ENCODE measurements at regions not wholly inside any gene's neighbourhood (a gene's known extent, or its start where the extent isn't known, plus 50 kb on each side); places are given as distances from the start of the nearest gene placed in this dataset.

DNA sequence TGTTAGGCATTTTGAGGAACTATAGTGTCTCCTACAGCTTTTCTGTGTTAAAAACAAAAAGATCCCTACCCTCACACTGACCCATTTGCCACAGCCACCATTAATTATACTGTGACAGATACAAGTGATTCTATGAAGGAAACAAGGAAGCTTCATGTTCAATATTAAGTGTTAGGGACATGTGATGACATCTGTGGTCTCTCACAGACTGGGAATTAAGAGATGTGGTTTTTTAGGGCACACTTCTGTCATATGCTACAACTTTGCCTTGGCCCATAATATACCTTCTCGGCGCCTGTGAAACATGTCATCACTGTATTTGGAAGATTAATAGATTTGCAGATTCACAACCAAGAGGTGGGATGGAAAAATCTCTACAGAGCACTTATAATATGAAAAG lies 102.9 kb upstream of the TCF21 start:
- H2BK20ac ChIP-seq (ENCODE audit: low read length), result no peak overlapping the region
- no peaks in the 10 kb centered on the region for H3K27me3 ChIP-seq (replicated peaks in 1 of 4; ENCODE audit: control insufficient read depth in 3 of 4, extremely low read depth in 1 of 4, insufficient read depth in 3 of 4, low read length in 3 of 4)
- POLR2A ChIA-PET (ENCODE audit: partially characterized antibody), result no interaction called here
- no peaks in the 10 kb centered on the region for H3K36me3 ChIP-seq (ENCODE audit: control insufficient read depth in 2 of 4, insufficient read depth in 4 of 4, low read length in 3 of 4)
- DNase-seq (ENCODE audit: low read depth in 1 of 2, low spot score in 2 of 2) (no peak), FAIRE-seq (no peak)
- H2AK5ac ChIP-seq (ENCODE audit: low read depth, low read length), result no peak overlapping the region
- H2BK5ac ChIP-seq (ENCODE audit: low read depth, low read length), result no peak overlapping the region
- no peaks in the 10 kb centered on the region for H3K79me1 ChIP-seq (ENCODE audit: low read depth, low read length)
- no peak overlapping the region for H2BK12ac ChIP-seq (ENCODE audit: low read depth, low read length)
- no peaks in the 10 kb centered on the region for H3K79me2 ChIP-seq (ENCODE audit: control insufficient read depth in 1 of 2, insufficient read depth in 2 of 2, low read length in 2 of 2)
- H3K9ac ChIP-seq (replicated peaks in 1 of 4; ENCODE audit: extremely low read depth in 1 of 4, low read depth in 3 of 4, low read length in 3 of 4), result no peak overlapping the region
- no peak overlapping the region for H3K23ac ChIP-seq (ENCODE audit: insufficient read length)
- H3K4ac ChIP-seq (replicated peaks; ENCODE audit: insufficient read length, low read depth, low read length), result no peak overlapping the region
- no peaks in the 10 kb centered on the region for H3K23me2 ChIP-seq (ENCODE audit: low read depth, low read length)
- CTCF ChIA-PET (ENCODE audit: partially characterized antibody), result interaction anchor here (1.4 kb wide), 1 partner anchor 11 kb away, joined by 3 read pairs; no protein-coding TSS in a partner anchor
- no peak overlapping the region for H3K14ac ChIP-seq (ENCODE audit: insufficient read length)
- H4K5ac ChIP-seq (ENCODE audit: insufficient read length, low read depth, low read length), result no peak overlapping the region
- no peak overlapping the region for H4K91ac ChIP-seq (replicated peaks; ENCODE audit: insufficient read length, low read length)
- no peak overlapping the region for H2BK15ac ChIP-seq (ENCODE audit: low read length)
- H4K20me1 ChIP-seq (replicated peaks in 1 of 2; ENCODE audit: control insufficient read depth in 1 of 2, insufficient read depth in 2 of 2, low read length in 2 of 2), result no peaks in the 10 kb centered on the region
- H3K56ac ChIP-seq (replicated peaks; ENCODE audit: insufficient read length, low read depth, low read length), result no peak overlapping the region
- H2BK120ac ChIP-seq (replicated peaks; ENCODE audit: low read depth, low read length), result no peak overlapping the region
- WGBS, 2 experiments (ENCODE audit: extremely low coverage in 1 of 2, insufficient coverage in 1 of 2, insufficient read length in 1 of 2, insufficient replicate concordance in 2 of 2, low coverage in 1 of 2, low lambda C conversion rate in 2 of 2, missing lambda C conversion rate in 1 of 2), result 92% methylated on average over 2 of the region's 2 CpGs; no CpG with 5 or more reads in 1 of the 2 experiments
- H4K8ac ChIP-seq (ENCODE audit: extremely low read depth, insufficient read depth, low read length), result no peak overlapping the region
- no peaks in the 10 kb centered on the region for H3K9me3 ChIP-seq (ENCODE audit: insufficient read depth in 2 of 2, low read depth in 1 of 2, low read length in 1 of 2)
- H2AFZ ChIP-seq (ENCODE audit: low read length), result no peak overlapping the region; the same call in 1 of the 2 replicates
- no peaks in the 10 kb centered on the region for H3K4me1 ChIP-seq (replicated peaks in 1 of 4; ENCODE audit: control insufficient read depth in 3 of 4, insufficient read depth in 4 of 4, low read length in 3 of 4)
- no peak overlapping the region for H3K4me3 ChIP-seq (ENCODE audit: extremely low read depth in 1 of 4, insufficient read depth in 2 of 4, low read depth in 3 of 4, low read length in 4 of 4)
- H3K4me2 ChIP-seq (ENCODE audit: insufficient read depth in 1 of 2, low read depth in 2 of 2, low read length in 2 of 2), result no peak overlapping the region
- no peak overlapping the region for H3K27ac ChIP-seq (ENCODE audit: low read depth, low read length)
- H3K18ac ChIP-seq (ENCODE audit: extremely low read depth, low read length), result no peak overlapping the region
- TF ChIP-seq KDM1A (IDR thresholded peaks at IDR 0.05; ENCODE audit: borderline replicate concordance, low read length), result no peak
- TF ChIP-seq MAFK (IDR thresholded peaks at IDR 0.05; ENCODE audit: low read depth, low read length), result no peak
- no peak for TF ChIP-seq BACH1 (IDR thresholded peaks at IDR 0.05; ENCODE audit: low read length)
- no peak for TF ChIP-seq ZNF274 (IDR thresholded peaks at IDR 0.05; ENCODE audit: borderline replicate concordance, extremely low read depth, low read length)
- TF ChIP-seq, protein P1, sequence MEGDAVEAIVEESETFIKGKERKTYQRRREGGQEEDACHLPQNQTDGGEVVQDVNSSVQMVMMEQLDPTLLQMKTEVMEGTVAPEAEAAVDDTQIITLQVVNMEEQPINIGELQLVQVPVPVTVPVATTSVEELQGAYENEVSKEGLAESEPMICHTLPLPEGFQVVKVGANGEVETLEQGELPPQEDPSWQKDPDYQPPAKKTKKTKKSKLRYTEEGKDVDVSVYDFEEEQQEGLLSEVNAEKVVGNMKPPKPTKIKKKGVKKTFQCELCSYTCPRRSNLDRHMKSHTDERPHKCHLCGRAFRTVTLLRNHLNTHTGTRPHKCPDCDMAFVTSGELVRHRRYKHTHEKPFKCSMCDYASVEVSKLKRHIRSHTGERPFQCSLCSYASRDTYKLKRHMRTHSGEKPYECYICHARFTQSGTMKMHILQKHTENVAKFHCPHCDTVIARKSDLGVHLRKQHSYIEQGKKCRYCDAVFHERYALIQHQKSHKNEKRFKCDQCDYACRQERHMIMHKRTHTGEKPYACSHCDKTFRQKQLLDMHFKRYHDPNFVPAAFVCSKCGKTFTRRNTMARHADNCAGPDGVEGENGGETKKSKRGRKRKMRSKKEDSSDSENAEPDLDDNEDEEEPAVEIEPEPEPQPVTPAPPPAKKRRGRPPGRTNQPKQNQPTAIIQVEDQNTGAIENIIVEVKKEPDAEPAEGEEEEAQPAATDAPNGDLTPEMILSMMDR (IDR thresholded peaks at IDR 0.05; ENCODE audit: control extremely low read depth in 1 of 3, insufficient read depth in 1 of 3, low read depth in 1 of 3, low read length in 3 of 3), result no peak
- no peak for TF ChIP-seq TAF7 (optimal IDR thresholded peaks at IDR 0.05; ENCODE audit: borderline replicate concordance, low read depth, low read length)
- no peak for TF ChIP-seq RAD21 (IDR thresholded peaks at IDR 0.05 in 1 of 2, conservative IDR thresholded peaks at IDR 0.05 in 1 of 2; ENCODE audit: low read depth in 2 of 2, low read length in 2 of 2)
- no peak for TF ChIP-seq RXRA (IDR thresholded peaks at IDR 0.05; ENCODE audit: insufficient read depth, low read depth, low read length)
- no peak for TF ChIP-seq GTF2F1 (IDR thresholded peaks at IDR 0.05; ENCODE audit: borderline replicate concordance, low read depth, low read length)
- no peak for TF ChIP-seq EZH2 (IDR thresholded peaks at IDR 0.05; ENCODE audit: low read depth, low read length, severe bottlenecking)
- no peak for TF ChIP-seq CREB1 (IDR thresholded peaks at IDR 0.05)

Data from H1 (cell line).